GM13977 (cell line): ENCODE measurements at regions not wholly inside any gene's neighbourhood (a gene's known extent, or its start where the extent isn't known, plus 50 kb on each side); places are given as distances from the start of the nearest gene placed in this dataset.

ENCODE experiments used
- DNase-seq: peaks from one replicate; pipeline ENCODE4 v3.0.0; 2012; ENCODE audit warnings: low spot score
- in situ Hi-C: fragments of 300-500 bp; cut with MboI; formaldehyde crosslinking; loops from one replicate; pipeline ENCODE4 v1.12.0; 2022; ENCODE audit warnings: low sequenced_read_pairs, low pct_unique_long_range_greater_than_20kb, mixed read lengths, inconsistent platforms; ENCODE audit not compliant: unreplicated experiment
- TF ChIP-seq, protein P1 (sequence below): IDR thresholded peaks from 2 replicates; pipeline ENCODE4 v1.5.1; 2012; ENCODE audit warnings: mild to moderate bottlenecking, control low read depth; ENCODE audit not compliant: insufficient read depth; ENCODE audit errors: extremely low read depth, missing control alignments

DNA sequence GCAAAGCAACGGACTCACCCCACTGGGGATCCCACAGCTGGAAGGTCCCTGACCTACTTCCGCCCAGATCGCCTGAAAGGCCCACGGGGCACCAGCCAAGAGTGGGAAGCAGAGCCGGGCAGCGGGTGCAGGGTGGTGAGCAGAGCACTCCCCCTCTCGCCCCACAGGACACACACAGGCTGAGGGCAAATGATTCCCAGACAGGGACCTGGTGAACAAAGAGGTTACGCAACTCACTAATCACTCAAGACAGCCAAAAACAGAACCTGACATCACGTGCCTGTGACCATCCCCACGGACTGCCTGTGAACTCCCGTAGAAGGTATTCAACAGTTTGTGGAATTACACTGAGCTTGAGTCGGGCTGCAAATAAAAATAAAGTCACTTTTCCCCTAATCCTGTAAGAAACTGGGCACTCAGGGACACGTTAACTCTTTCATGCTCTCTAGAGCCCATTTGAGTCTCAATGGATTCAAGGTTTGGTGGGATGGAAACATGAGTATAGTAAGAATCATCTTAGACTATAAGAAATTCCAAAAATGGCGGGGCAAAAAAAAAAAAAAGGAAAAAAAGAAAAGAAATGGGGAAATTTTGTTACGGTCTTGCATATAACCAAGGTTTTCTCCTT is 396.1 kb downstream of the SOX9 start:
- TF ChIP-seq, protein P1, sequence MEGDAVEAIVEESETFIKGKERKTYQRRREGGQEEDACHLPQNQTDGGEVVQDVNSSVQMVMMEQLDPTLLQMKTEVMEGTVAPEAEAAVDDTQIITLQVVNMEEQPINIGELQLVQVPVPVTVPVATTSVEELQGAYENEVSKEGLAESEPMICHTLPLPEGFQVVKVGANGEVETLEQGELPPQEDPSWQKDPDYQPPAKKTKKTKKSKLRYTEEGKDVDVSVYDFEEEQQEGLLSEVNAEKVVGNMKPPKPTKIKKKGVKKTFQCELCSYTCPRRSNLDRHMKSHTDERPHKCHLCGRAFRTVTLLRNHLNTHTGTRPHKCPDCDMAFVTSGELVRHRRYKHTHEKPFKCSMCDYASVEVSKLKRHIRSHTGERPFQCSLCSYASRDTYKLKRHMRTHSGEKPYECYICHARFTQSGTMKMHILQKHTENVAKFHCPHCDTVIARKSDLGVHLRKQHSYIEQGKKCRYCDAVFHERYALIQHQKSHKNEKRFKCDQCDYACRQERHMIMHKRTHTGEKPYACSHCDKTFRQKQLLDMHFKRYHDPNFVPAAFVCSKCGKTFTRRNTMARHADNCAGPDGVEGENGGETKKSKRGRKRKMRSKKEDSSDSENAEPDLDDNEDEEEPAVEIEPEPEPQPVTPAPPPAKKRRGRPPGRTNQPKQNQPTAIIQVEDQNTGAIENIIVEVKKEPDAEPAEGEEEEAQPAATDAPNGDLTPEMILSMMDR = no peak
- in situ Hi-C loops = no loop called here
- DNase-seq = no peak

DNA sequence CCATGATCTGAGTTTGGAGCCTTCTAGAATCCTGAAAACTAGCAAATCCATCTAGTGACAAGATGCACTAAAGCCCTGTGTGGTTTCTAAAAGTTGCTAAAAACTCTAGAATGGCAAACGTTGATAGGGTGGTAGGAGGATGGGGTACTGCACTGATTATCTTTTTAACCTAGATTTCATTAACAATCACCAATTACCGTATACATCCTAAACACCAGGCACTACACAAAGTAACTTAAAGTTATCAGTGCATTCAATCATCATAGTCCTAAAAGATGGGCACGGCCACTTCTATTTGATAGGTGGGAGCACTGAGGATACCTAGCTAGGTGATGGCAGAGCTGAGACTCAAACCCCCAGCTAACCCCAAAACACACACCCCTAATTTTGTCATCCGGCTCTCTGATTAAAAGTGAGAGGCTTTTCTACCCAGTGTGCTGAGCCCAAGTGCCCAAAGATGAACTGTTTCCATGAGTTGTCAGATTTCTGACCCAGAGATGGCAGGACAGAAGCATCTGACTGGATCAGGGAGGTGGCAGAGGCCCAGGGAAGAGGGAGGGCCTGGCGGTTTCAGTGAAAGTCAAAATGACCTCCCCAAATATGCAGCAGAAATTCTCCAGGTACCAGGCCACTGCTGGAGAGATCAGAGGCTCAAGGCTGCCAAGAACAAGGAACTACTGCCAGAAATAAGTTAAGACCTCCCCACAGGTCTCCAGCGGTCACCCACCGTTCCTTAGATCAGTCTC is 396.8 kb downstream of the SOX9 start:
- in situ Hi-C loops = no loop called here
- DNase-seq = no peak

DNA sequence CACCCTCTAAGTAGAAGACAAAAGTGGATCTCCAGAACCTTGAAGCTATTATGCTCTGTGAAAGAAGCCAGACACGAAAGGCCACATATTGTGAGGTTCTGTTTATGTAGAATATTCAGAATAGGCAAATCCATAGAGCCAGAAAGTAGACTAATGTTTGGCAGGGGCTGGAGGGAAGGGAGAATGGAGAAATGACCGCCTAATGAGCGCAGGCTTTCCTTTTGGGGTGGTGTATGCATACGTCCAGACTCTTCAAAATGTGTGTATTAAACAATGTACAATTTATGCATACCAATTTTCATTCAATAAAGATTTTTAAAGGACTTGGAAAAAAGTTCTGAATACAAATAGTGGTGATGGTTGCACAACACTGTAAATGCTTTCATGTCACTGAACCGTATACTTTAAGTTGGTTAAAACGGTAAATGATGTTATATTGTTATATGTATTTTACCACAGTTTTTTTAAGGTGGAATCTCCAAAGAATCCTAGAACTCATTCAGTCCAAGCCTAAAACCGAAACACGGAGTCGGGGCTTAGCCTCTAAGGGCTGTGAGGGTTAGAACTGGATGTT is 397.4 kb downstream of the SOX9 start:
- in situ Hi-C loops = no loop called here
- no peak for DNase-seq
- TF ChIP-seq, protein P1 = no peak

More for the DNA sequence above, 396.8 kb downstream of the SOX9 start:
- TF ChIP-seq, protein P1 = no peak

DNA sequence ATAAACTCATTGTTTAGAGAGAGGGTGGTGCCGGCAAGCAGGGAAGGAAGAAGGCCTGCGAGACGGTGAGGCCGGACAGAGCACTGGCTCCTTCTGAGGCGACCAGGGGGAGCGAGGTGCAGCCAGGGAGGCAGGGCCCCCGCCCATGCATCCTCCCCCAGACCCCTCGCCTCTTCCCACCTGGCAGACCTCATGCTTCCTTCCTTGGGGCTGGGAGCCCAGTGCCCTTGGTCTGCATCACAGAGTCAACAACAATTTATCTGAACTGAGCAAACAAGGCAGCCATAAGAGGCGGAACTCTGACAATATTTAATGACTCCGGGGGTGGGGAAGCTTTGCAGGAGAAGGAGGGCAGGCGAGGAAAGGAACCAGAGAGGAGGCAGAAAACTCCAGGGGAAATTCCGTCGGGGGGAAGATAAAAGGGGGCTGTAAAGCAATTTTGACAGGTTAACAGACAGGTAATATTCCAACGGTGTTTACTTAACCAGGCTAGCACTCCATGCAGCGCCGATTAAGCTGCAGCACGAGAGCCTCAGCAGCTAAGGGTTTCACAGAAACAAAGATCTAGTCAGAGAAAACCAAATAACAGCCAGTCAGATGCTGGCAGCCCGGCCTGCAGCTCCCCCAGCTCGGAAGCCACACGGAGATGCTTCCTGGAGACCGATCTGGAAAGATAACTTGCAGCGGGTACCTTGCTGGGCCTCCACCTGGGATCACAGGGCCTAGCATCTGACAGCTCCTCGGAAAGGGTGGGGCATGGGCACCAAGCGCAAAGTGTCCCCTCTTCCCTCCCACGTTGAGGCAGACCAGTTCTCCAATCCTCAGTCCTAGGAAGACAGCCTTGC is 398.2 kb downstream of the SOX9 start:
- DNase-seq = no peak
- TF ChIP-seq, protein P1 = no peak
- in situ Hi-C loops = no loop called here

DNA sequence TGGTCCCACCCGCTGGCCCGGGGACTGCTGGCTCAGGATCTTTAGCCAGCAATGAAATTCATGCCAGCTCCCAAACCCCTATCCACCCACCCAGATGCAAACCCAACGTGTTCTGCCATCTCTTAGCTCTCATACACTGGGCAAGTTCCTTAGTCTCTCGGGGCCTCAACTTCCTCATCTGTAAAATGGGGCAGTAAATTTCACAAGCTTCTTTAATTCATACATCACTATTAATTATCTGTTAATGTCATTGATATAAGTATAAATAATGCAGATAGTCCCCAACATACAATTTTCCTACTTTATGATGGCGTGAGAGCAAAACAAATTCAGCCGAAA is 398.7 kb downstream of the SOX9 start:
- DNase-seq = no peak
- TF ChIP-seq, protein P1 = no peak
- in situ Hi-C loops = no loop called here

DNA sequence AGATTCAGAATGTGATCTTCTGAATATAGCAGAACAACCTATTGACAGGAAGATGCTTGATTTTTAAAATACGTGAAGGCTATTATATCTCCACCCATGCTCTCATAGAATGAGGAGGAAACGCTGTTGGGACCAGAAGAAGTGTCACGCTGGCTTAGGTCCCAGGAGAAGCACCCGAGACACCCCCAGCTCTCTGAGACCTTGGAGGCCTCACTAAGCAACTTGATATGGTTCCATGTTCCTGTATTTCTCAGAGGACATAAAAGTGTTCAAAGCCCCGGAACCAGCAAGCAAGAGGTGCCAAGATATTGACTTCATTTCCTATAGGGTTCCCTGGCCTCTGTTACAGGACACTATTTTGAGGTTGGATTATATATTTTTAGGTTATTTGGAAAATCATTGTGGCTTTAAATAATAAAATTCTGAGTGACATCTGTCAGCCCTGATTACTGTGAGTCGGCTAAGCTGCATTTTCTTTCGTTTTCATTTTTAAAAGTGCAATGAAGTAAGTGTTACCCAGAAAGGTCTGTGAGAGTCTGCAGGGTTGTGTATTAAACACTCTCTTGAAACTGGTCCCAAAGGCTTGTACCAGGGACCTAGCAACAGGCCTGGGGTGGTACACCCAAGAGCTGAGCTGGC is 400.0 kb downstream of the SOX9 start:
- TF ChIP-seq, protein P1 = no peak
- in situ Hi-C loops = no loop called here
- DNase-seq = peak; percentile 54
